ENCODE measurements at regions not wholly inside any gene's neighbourhood (a gene's known extent, or its start where the extent isn't known, plus 50 kb on each side); places are given as distances from the start of the nearest gene placed in this dataset.

GRCh38 chr10:47144525-47144924, 155.5 kb upstream of the GDF10 start:
- TF ChIP-seq MAX (IDR thresholded peaks at IDR 0.05) (no peak), CTCF (IDR thresholded peaks at IDR 0.05; ENCODE audit: low read depth, low read length, missing input control) (no peak), YY1 (IDR thresholded peaks at IDR 0.05) (no peak)

All from liver (tissue), 2 donors.